ENCODE measurements at regions not wholly inside any gene's neighbourhood (a gene's known extent, or its start where the extent isn't known, plus 50 kb on each side); places are given as distances from the start of the nearest gene placed in this dataset.
"Not testable (repeated sequence)": the region's sequence is repeated elsewhere in the genome, so short reads cannot be mapped to it uniquely, and the experiment has no call there.

DNA sequence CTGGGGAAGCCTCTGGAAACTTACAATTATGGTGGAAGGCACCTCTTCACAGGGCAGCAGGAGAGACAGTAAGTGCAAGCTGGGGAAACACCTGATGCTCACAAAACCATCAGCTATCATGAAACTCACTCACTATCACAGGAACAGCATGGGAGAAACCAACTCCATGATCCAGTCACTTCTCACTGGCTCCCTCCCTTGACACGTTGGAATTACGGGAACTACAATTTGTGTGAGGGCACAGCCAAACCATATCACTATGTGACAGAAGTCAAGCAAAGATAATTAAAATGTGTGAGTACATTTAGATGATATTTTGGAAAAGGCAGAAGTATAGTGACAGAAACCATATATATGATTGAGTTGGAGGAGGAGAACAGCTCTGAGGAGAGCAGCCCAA is 474.0 kb upstream of the OLFM3 start:
- H3K9me3 Mint-ChIP-seq, result no peaks in the 10 kb centered on the region
- H3K4me1 Mint-ChIP-seq, result no peaks in the 10 kb centered on the region
- no peak overlapping the region for H3K4me3 Mint-ChIP-seq
- H3K27ac Mint-ChIP-seq, result no peak overlapping the region
- TF ChIP-seq, protein P1, sequence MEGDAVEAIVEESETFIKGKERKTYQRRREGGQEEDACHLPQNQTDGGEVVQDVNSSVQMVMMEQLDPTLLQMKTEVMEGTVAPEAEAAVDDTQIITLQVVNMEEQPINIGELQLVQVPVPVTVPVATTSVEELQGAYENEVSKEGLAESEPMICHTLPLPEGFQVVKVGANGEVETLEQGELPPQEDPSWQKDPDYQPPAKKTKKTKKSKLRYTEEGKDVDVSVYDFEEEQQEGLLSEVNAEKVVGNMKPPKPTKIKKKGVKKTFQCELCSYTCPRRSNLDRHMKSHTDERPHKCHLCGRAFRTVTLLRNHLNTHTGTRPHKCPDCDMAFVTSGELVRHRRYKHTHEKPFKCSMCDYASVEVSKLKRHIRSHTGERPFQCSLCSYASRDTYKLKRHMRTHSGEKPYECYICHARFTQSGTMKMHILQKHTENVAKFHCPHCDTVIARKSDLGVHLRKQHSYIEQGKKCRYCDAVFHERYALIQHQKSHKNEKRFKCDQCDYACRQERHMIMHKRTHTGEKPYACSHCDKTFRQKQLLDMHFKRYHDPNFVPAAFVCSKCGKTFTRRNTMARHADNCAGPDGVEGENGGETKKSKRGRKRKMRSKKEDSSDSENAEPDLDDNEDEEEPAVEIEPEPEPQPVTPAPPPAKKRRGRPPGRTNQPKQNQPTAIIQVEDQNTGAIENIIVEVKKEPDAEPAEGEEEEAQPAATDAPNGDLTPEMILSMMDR (IDR thresholded peaks at IDR 0.05; ENCODE audit: unreplicated experiment), result no peak
- H3K36me3 Mint-ChIP-seq, result no peaks in the 10 kb centered on the region
- no peak for DNase-seq (ENCODE audit: low spot score in 2 of 2, unreplicated experiment in 2 of 2)
- no peaks in the 10 kb centered on the region for H3K27me3 Mint-ChIP-seq (ENCODE audit: low read depth)

DNA sequence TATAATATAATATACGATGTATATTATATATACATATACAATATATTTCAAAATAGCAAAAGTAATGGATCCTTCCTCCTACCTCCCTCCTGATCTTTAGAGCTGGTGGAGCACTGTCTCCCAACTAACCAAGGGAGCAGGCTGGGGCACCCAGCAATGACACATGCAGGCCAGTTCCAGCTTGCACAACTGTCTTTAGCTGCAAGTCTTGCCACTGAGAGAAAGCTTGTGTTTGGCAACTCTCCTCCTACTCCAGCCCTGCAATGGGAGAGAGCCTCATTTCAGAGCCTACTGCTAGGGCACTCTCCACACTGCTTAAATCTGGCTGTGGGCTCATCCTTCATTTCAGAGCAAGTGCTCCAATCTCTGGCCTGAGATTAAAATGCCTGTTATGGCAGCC is 469.8 kb upstream of the OLFM3 start:
- H3K4me1 Mint-ChIP-seq, result no peaks in the 10 kb centered on the region
- no peaks in the 10 kb centered on the region for H3K27me3 Mint-ChIP-seq (ENCODE audit: low read depth)
- no peaks in the 10 kb centered on the region for H3K9me3 Mint-ChIP-seq
- H3K4me3 Mint-ChIP-seq, result no peak overlapping the region
- H3K27ac Mint-ChIP-seq, result no peak overlapping the region
- TF ChIP-seq, protein P1 (IDR thresholded peaks at IDR 0.05; ENCODE audit: unreplicated experiment), result no peak
- DNase-seq (ENCODE audit: low spot score in 2 of 2, unreplicated experiment in 2 of 2), result no peak
- H3K36me3 Mint-ChIP-seq, result no peaks in the 10 kb centered on the region

DNA sequence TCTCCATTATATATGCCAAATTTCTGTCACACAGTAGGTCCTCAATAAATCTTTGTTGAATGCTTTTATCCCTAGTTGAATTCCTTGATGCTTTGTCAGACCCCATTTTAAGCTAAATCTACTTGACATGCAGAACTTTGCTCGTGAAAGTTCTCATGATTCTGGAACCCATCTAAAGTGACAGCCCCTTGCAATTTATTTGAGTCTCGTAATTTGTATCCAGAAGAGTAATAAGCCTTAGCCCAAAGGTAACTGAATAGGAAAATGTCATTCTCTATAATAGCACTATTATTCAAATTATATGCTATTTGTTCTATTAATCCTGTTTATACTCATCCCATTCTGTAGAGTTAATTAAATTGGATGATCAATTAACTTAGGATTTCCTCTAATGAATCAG is 466.6 kb upstream of the OLFM3 start:
- Mint-ChIP-seq H3K27ac (no peak overlapping the region), H3K4me1 (no peaks in the 10 kb centered on the region), H3K4me3 (no peak overlapping the region), H3K9me3 (no peaks in the 10 kb centered on the region), H3K27me3 (ENCODE audit: low read depth) (no peaks in the 10 kb centered on the region), H3K36me3 (no peaks in the 10 kb centered on the region)
- DNase-seq (ENCODE audit: low spot score in 2 of 2, unreplicated experiment in 2 of 2), result no peak
- TF ChIP-seq, protein P1 (IDR thresholded peaks at IDR 0.05; ENCODE audit: unreplicated experiment), result no peak

DNA sequence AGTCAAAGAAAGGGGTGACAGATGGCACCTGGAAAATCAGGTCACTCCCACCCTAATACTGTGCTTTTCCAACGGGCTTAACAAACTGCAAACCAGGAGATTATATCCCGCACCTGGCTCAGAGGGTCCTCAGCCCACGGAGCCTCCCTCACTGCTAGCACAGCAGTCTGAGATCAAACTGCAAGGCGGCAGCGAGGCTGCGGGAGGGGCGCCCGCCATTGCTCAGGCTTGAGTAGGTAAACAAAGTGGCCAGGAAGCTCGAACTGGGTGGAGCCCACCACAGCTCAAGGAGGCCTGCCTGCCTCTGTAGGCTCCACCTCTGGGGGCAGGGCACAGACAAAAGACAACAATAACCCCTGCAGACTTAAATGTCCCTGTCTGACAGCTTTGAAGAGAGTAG is 445.6 kb upstream of the OLFM3 start:
- not testable (repeated sequence) for H3K27me3 Mint-ChIP-seq (ENCODE audit: low read depth)

DNA sequence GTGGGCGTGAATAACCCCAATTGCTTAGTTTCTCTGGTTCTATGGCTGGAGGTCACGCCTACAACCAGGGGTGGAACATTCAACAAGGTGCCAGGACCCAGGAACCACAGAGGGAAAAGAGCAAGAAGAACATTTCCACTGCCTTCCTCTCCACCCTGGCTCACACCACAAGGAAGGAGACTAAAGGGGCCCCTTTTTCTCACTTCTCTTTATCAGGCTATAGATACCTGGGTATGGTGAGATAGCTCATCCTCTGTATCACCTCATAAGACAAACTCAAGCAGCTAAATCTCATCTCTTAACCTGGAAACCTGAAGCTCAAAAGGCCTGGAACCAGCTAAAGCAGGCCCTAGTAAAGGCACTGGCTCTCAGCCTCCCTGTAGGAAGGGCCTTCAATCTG is 438.8 kb upstream of the OLFM3 start:
- Mint-ChIP-seq H3K27me3 (ENCODE audit: low read depth) (no peaks in the 10 kb centered on the region), H3K36me3 (no peaks in the 10 kb centered on the region), H3K9me3 (peaks cover 6% of the 10 kb centered on the region), H3K4me3 (no peak overlapping the region), H3K4me1 (peaks cover 4% of the 10 kb centered on the region), H3K27ac (no peak overlapping the region)
- DNase-seq (ENCODE audit: low spot score in 2 of 2, unreplicated experiment in 2 of 2), result no peak
- TF ChIP-seq, protein P1 (IDR thresholded peaks at IDR 0.05; ENCODE audit: unreplicated experiment), result no peak

More for the DNA sequence above, 445.6 kb upstream of the OLFM3 start:
- peaks cover 30% of the 10 kb centered on the region for H3K9me3 Mint-ChIP-seq
- H3K4me1 Mint-ChIP-seq; H3K27ac Mint-ChIP-seq; H3K36me3 Mint-ChIP-seq; DNase-seq (ENCODE audit: low spot score in 2 of 2, unreplicated experiment in 2 of 2); H3K4me3 Mint-ChIP-seq: not testable (repeated sequence)

DNA sequence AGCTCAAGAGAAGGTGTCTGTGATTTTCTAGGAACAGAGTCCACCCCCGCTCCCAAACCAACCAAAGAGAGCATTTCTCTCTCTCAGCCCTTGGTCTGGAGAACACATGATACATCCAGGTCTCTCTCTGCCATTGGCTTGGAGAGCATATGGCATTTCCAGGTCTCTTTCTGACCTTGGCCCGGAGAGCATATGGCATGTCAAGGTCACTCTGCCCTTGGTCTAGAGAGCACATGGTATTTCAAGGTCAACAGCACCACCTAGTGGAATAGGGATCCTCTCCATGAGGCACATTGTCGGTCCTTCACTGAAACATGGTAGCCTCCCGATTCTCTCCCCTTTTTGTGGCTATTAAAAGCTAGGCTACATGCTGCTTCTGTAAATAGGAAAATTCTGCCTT is 437.7 kb upstream of the OLFM3 start:
- TF ChIP-seq, protein P1 (IDR thresholded peaks at IDR 0.05; ENCODE audit: unreplicated experiment), result peak; percentile 26
- H3K36me3 Mint-ChIP-seq, result no peaks in the 10 kb centered on the region
- peaks cover 4% of the 10 kb centered on the region for H3K4me1 Mint-ChIP-seq
- H3K9me3 Mint-ChIP-seq, result peaks cover 6% of the 10 kb centered on the region
- no peak for DNase-seq (ENCODE audit: low spot score in 2 of 2, unreplicated experiment in 2 of 2)
- H3K27me3 Mint-ChIP-seq (ENCODE audit: low read depth), result no peaks in the 10 kb centered on the region
- H3K27ac Mint-ChIP-seq, result no peak overlapping the region
- H3K4me3 Mint-ChIP-seq, result no peak overlapping the region

Data from mesothelial cell of epicardium (in vitro differentiated cells).